Lung (tissue), 11 donors: ENCODE measurements at regions not wholly inside any gene's neighbourhood (a gene's known extent, or its start where the extent isn't known, plus 50 kb on each side); places are given as distances from the start of the nearest gene placed in this dataset.
A peak's percentile ranks its signal among the peaks of the same experiment; 100 is the strongest.

ENCODE experiments used
- ATAC-seq: fragments of 200-7000 bp; cut with Tn5 transposase; one replicate; pipeline ENCODE4 v1.9.1; 2020; ENCODE audit warnings: moderate number of reproducible peaks; ENCODE audit not compliant: insufficient read depth, low FRiP score
- DNase-seq, 3 donors: peaks; one replicate each; pipeline ENCODE4 v3.0.0-alpha.2; 2013 to 2017
- H3K27ac ChIP-seq, 2 donors: one replicate each; pipeline ENCODE4 v1.5.1; 2013; ENCODE audit warnings: mild to moderate bottlenecking in 2 of 2, moderate library complexity in 2 of 2, control low read depth in 1 of 2, inconsistent platforms in 1 of 2, low read depth in 1 of 2, low read length in 1 of 2
- H3K27me3 ChIP-seq, 3 donors: one replicate each; pipeline ENCODE4 v1.5.1; 2013; ENCODE audit warnings: low read length in 2 of 3; ENCODE audit not compliant: control insufficient read depth in 3 of 3, insufficient read depth in 3 of 3
- H3K36me3 ChIP-seq, 4 donors: one replicate each; pipeline ENCODE4 v1.5.1; 2013; ENCODE audit warnings: low read length in 4 of 4, mild to moderate bottlenecking in 1 of 4, moderate library complexity in 1 of 4; ENCODE audit not compliant: control insufficient read depth in 4 of 4, insufficient read depth in 4 of 4
- H3K4me1 ChIP-seq, 5 donors: one replicate each; pipeline ENCODE4 v1.5.1; 2013; ENCODE audit warnings: low read length in 5 of 5, mild to moderate bottlenecking in 2 of 5, moderate library complexity in 1 of 5; ENCODE audit not compliant: control insufficient read depth in 5 of 5, insufficient read depth in 5 of 5
- H3K4me3 ChIP-seq: one replicate; pipeline ENCODE4 v1.5.1; 2013; ENCODE audit warnings: mild to moderate bottlenecking, control low read depth, moderate library complexity
- H3K9ac ChIP-seq, 2 donors: one replicate each; pipeline ENCODE4 v1.5.1; 2013; ENCODE audit warnings: low read length in 2 of 2, control low read depth in 1 of 2; ENCODE audit not compliant: insufficient read depth in 1 of 2
- H3K9me3 ChIP-seq, 4 donors: one replicate each; pipeline ENCODE4 v1.5.1; 2013; ENCODE audit warnings: low read length in 3 of 4, mild to moderate bottlenecking in 1 of 4, moderate library complexity in 1 of 4; ENCODE audit not compliant: control insufficient read depth in 4 of 4, insufficient read depth in 3 of 4
- WGBS, 2 donors: extraction: QIAGEN DNeasy Blood & Tissue Kit; methylation state at CpG; one replicate each; pipeline ENCODE4 v1.1.7; 2013; 5-methylcytosine and 5-hydroxymethylcytosine counted together
- TF ChIP-seq, protein P1 (sequence below): IDR thresholded peaks from 2 replicates; pipeline ENCODE4 v1.5.1; 2012; ENCODE audit warnings: mild to moderate bottlenecking; ENCODE audit errors: control extremely low read depth, extremely low read depth
- donor health status: control.
- donor health status: control.
- donor health status: Bipolar disorder and iron deficiency.
- donor health status: healthy.
- donor health status: DM: yes; HTN: yes; CAD: no.

DNA sequence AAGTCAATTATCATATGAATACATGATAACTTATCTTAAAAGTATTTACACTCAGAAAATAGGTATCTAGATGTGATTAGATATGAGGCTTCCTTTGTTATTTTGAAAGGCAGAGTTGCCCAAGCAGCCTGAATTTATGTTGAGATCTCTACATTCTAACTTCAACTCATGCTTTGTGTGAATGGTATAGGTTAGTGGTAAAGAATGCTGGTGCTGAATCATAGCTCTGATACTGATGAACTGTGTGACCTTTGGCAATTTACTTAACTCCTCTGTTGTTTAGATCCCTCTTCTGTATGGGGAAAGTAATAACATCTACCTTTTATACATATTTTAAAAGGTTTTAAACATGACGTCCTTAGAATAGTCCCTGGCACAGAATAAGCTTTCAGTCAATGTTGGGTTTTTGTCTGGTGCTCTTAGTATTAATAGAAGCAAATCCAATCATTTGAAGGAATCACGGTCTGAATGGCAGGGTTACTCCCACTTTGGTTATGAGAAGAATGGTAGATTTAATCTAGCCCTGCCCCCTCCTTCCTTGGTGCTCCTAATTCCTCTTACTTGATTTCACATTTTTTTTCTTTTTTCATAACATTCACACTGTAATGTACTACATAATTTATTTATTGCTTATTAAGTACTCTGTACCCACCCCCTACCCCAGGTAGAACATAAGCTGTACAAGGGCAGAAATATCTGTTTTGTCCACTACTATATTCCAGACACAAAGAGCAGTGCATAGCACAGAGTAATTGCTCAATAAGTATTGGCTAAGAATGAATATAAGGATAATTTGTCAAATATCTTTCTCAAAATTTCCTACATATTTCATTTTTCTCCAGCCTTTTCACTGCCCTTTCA is 203.3 kb upstream of the KRR1 start:
- no peaks in the 10 kb centered on the region for H3K9me3 ChIP-seq
- DNase-seq (no peak), ATAC-seq (no peak)
- H3K4me3 ChIP-seq: no peak overlapping the region
- TF ChIP-seq, protein P1, sequence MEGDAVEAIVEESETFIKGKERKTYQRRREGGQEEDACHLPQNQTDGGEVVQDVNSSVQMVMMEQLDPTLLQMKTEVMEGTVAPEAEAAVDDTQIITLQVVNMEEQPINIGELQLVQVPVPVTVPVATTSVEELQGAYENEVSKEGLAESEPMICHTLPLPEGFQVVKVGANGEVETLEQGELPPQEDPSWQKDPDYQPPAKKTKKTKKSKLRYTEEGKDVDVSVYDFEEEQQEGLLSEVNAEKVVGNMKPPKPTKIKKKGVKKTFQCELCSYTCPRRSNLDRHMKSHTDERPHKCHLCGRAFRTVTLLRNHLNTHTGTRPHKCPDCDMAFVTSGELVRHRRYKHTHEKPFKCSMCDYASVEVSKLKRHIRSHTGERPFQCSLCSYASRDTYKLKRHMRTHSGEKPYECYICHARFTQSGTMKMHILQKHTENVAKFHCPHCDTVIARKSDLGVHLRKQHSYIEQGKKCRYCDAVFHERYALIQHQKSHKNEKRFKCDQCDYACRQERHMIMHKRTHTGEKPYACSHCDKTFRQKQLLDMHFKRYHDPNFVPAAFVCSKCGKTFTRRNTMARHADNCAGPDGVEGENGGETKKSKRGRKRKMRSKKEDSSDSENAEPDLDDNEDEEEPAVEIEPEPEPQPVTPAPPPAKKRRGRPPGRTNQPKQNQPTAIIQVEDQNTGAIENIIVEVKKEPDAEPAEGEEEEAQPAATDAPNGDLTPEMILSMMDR: no peak
- no peak overlapping the region for H3K27ac ChIP-seq
- no peaks in the 10 kb centered on the region for H3K36me3 ChIP-seq
- no peak overlapping the region for H3K9ac ChIP-seq
- peaks cover 0 to 7% (median 1%) of the 10 kb centered on the region in 5 donors for H3K4me1 ChIP-seq
- WGBS, 2 donors: 78 to 85% methylated on average over 2 of the region's 2 CpGs
- H3K27me3 ChIP-seq: peaks cover 0 to 16% (median 0%) of the 10 kb centered on the region in 3 donors

DNA sequence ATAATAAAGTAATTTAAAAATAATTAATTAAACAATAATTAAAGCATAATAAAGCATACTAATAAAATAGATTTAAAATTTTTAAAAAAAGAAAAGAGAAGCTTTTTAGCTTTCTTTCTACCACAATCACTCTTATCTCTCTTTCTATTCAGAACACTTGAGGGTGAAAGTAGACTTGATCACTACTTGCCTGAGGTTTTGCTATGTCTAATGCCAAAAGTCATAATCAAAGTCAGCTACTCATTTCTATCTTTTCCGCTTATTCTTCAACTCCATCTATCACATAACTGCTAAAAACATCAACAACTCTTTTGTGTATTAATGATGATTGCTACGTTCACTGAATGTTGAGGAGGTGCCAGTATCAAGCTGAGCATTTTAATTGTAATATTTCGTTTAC is 202.0 kb upstream of the KRR1 start:
- ATAC-seq (no peak), DNase-seq (peak in 2 of 3 donors; percentile 18 to 35)
- Histone ChIP-seq H3K4me3 (no peak overlapping the region), H3K9me3 (no peaks in the 10 kb centered on the region), H3K36me3 (no peaks in the 10 kb centered on the region), H3K27me3 (peaks cover 0 to 16% (median 0%) of the 10 kb centered on the region in 3 donors), H3K9ac (no peak overlapping the region), H3K27ac (no peak overlapping the region), H3K4me1 (peaks cover 2 to 16% (median 6%) of the 10 kb centered on the region in 5 donors)
- TF ChIP-seq, protein P1: no peak
- WGBS, 2 donors: 87 to 91% methylated on average over 3 of the region's 3 CpGs

DNA sequence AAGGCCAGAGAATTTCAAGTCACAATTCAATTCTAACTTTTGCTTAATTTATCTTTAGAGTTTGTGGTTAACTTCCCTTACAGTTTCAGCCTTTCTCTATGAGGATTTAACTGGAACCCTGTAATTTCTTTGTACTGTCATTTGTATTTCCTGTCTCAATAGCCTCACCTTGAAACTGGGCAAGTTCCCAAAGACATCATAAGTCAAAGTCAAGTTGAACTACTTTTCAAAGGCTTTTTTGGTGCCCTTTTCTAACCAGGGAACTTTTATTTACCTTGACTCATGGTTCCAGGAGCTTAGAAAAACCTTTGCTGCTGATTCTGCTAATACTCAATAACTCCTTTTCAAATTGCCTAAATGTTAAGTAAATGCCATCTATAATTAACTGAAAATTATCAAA is 200.8 kb upstream of the KRR1 start:
- ATAC-seq (no peak), DNase-seq (peak in 1 of 3 donors; percentile 48)
- no peaks in the 10 kb centered on the region for H3K36me3 ChIP-seq

More for the DNA sequence above, 200.8 kb upstream of the KRR1 start:
- Histone ChIP-seq H3K27me3 (peaks cover 0 to 16% (median 0%) of the 10 kb centered on the region in 3 donors), H3K4me1 (peaks cover 2 to 17% (median 6%) of the 10 kb centered on the region in 5 donors), H3K4me3 (no peak overlapping the region), H3K9ac (no peak overlapping the region), H3K27ac (no peak overlapping the region), H3K9me3 (no peaks in the 10 kb centered on the region)
- TF ChIP-seq, protein P1: no peak
